ENCODE measurements at regions not wholly inside any gene's neighbourhood (a gene's known extent, or its start where the extent isn't known, plus 50 kb on each side); places are given as distances from the start of the nearest gene placed in this dataset.

DNA sequence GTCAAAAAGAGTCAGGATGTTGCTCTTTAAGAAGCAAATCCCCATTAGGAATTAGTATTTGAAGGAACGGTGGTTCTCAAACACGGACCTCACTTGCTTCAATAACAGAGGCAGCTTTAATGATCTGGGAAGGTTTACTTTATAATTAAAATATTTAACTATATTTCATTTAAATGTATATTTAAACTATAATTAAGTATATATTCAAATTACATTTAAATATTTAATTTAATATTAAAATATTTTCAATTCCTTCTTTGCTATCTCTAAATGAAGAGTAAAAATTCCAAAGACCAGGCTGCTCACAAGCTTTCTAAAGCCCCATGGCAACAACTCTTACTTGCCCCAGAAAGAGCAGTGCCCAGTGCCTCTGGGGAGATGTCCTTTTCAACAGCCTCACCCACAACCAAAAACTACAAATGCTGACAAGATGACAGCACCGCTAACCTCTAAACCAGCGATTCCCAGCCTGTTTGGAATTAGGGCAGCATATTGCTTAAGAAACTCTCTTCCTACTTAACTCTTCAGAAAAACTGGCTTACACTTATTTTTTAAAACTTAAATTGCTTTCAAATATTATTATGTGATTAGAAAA lies 62.9 kb upstream of the POU3F3 start:
- H3K27me3 ChIP-seq (ENCODE audit: control insufficient read depth, insufficient read depth, low read length) = no peaks in the 10 kb centered on the region
- H3K9ac ChIP-seq (ENCODE audit: insufficient read depth, low read length) = no peak overlapping the region
- H2AFZ ChIP-seq (ENCODE audit: low read length) = no peak overlapping the region
- no peak overlapping the region for H3K4me3 ChIP-seq (replicated peaks in 1 of 4; ENCODE audit: control extremely low read depth in 1 of 4, insufficient read depth in 1 of 4, low read depth in 3 of 4, low read length in 4 of 4)
- DNase-seq (ENCODE audit: low read depth in 2 of 2) = no peak
- no peaks in the 10 kb centered on the region for H3K4me1 ChIP-seq (ENCODE audit: control insufficient read depth, extremely low read depth, insufficient read depth, low read length)
- no peaks in the 10 kb centered on the region for H4K20me1 ChIP-seq (ENCODE audit: control insufficient read depth, extremely low read depth, insufficient read depth, low read length)
- H3K79me2 ChIP-seq (ENCODE audit: control insufficient read depth, insufficient read depth, low read length) = no peaks in the 10 kb centered on the region
- H3K9me3 ChIP-seq (ENCODE audit: control insufficient read depth, insufficient read depth, low read depth, low read length) = no peaks in the 10 kb centered on the region
- no peak overlapping the region for H3K27ac ChIP-seq (ENCODE audit: insufficient read depth, low read length)
- TF ChIP-seq, protein P1, sequence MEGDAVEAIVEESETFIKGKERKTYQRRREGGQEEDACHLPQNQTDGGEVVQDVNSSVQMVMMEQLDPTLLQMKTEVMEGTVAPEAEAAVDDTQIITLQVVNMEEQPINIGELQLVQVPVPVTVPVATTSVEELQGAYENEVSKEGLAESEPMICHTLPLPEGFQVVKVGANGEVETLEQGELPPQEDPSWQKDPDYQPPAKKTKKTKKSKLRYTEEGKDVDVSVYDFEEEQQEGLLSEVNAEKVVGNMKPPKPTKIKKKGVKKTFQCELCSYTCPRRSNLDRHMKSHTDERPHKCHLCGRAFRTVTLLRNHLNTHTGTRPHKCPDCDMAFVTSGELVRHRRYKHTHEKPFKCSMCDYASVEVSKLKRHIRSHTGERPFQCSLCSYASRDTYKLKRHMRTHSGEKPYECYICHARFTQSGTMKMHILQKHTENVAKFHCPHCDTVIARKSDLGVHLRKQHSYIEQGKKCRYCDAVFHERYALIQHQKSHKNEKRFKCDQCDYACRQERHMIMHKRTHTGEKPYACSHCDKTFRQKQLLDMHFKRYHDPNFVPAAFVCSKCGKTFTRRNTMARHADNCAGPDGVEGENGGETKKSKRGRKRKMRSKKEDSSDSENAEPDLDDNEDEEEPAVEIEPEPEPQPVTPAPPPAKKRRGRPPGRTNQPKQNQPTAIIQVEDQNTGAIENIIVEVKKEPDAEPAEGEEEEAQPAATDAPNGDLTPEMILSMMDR (conservative IDR thresholded peaks at IDR 0.05 in 1 of 2, IDR thresholded peaks at IDR 0.05 in 1 of 2; ENCODE audit: low read depth in 1 of 2, low read length in 2 of 2) = no peak
- TF ChIP-seq EZH2 (IDR thresholded peaks at IDR 0.05; ENCODE audit: low read length, missing control alignments) = no peak
- H3K36me3 ChIP-seq (ENCODE audit: control insufficient read depth, insufficient read depth, low read length) = no peaks in the 10 kb centered on the region
- H3K4me2 ChIP-seq (ENCODE audit: extremely low read depth, insufficient read depth, low read length) = no peak overlapping the region

- no peaks in the 10 kb centered on the region for H3K27me3 ChIP-seq (ENCODE audit: control insufficient read depth, insufficient read depth, low read length)
- no peaks in the 10 kb centered on the region for H4K20me1 ChIP-seq (ENCODE audit: control insufficient read depth, extremely low read depth, insufficient read depth, low read length)
- peak in 1 of 2 donors; percentile 90 for DNase-seq (ENCODE audit: low read depth in 2 of 2)
- no peak overlapping the region for H3K4me2 ChIP-seq (ENCODE audit: extremely low read depth, insufficient read depth, low read length)
- no peaks in the 10 kb centered on the region for H3K9me3 ChIP-seq (ENCODE audit: control insufficient read depth, insufficient read depth, low read depth, low read length)
- no peaks in the 10 kb centered on the region for H3K36me3 ChIP-seq (ENCODE audit: control insufficient read depth, insufficient read depth, low read length)
- no peaks in the 10 kb centered on the region for H3K79me2 ChIP-seq (ENCODE audit: control insufficient read depth, insufficient read depth, low read length)
- no peak overlapping the region for H2AFZ ChIP-seq (ENCODE audit: low read length)
- no peak overlapping the region for H3K27ac ChIP-seq (ENCODE audit: insufficient read depth, low read length)
- TF ChIP-seq, protein P1 (conservative IDR thresholded peaks at IDR 0.05 in 1 of 2, IDR thresholded peaks at IDR 0.05 in 1 of 2; ENCODE audit: low read depth in 1 of 2, low read length in 2 of 2) = no peak
- no peak for TF ChIP-seq EZH2 (IDR thresholded peaks at IDR 0.05; ENCODE audit: low read length, missing control alignments)
- no peak overlapping the region for H3K4me3 ChIP-seq (replicated peaks in 1 of 4; ENCODE audit: control extremely low read depth in 1 of 4, insufficient read depth in 1 of 4, low read depth in 3 of 4, low read length in 4 of 4)
- H3K4me1 ChIP-seq (ENCODE audit: control insufficient read depth, extremely low read depth, insufficient read depth, low read length) = no peaks in the 10 kb centered on the region
- no peak overlapping the region for H3K9ac ChIP-seq (ENCODE audit: insufficient read depth, low read length)
Observed at GRCh38 chr2:104793966-104794365, 59.9 kb upstream of the POU3F3 start.

DNA sequence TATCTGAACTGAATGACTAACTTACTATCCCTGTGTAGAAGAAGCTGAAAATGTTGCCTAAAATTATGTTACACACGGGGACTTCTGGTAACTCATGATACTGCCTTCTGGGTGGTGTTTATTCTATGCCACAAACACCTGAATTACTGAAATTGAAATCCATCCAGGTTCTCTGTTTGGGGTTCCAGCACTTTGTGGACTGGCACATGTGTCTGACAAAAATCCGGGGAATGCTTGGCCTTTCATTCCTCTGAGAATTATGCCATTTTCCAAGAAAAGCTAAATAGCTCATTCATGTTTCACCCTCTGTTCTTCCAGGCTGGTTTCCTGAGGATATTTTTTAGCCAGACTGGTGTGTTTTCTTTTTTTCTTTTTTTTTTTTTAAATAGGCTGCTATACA lies 59.5 kb upstream of the POU3F3 start:
- H3K4me3 ChIP-seq (replicated peaks in 1 of 4; ENCODE audit: control extremely low read depth in 1 of 4, insufficient read depth in 1 of 4, low read depth in 3 of 4, low read length in 4 of 4) = no peak overlapping the region
- H3K79me2 ChIP-seq (ENCODE audit: control insufficient read depth, insufficient read depth, low read length) = no peaks in the 10 kb centered on the region
- H2AFZ ChIP-seq (ENCODE audit: low read length) = no peak overlapping the region
- H3K4me2 ChIP-seq (ENCODE audit: extremely low read depth, insufficient read depth, low read length) = no peak overlapping the region
- H3K9ac ChIP-seq (ENCODE audit: insufficient read depth, low read length) = no peak overlapping the region
- no peaks in the 10 kb centered on the region for H3K36me3 ChIP-seq (ENCODE audit: control insufficient read depth, insufficient read depth, low read length)
- no peaks in the 10 kb centered on the region for H3K9me3 ChIP-seq (ENCODE audit: control insufficient read depth, insufficient read depth, low read depth, low read length)
- DNase-seq (ENCODE audit: low read depth in 2 of 2) = peak in 1 of 2 donors; percentile 80
- H3K27me3 ChIP-seq (ENCODE audit: control insufficient read depth, insufficient read depth, low read length) = no peaks in the 10 kb centered on the region
- no peaks in the 10 kb centered on the region for H4K20me1 ChIP-seq (ENCODE audit: control insufficient read depth, extremely low read depth, insufficient read depth, low read length)
- TF ChIP-seq, protein P1 (conservative IDR thresholded peaks at IDR 0.05 in 1 of 2, IDR thresholded peaks at IDR 0.05 in 1 of 2; ENCODE audit: low read depth in 1 of 2, low read length in 2 of 2) = no peak
- no peak for TF ChIP-seq EZH2 (IDR thresholded peaks at IDR 0.05; ENCODE audit: low read length, missing control alignments)
- H3K4me1 ChIP-seq (ENCODE audit: control insufficient read depth, extremely low read depth, insufficient read depth, low read length) = no peaks in the 10 kb centered on the region
- H3K27ac ChIP-seq (ENCODE audit: insufficient read depth, low read length) = no peak overlapping the region

All from fibroblast of lung (primary cell).